ENCODE measurements at regions not wholly inside any gene's neighbourhood (a gene's known extent, or its start where the extent isn't known, plus 50 kb on each side); places are given as distances from the start of the nearest gene placed in this dataset.

DNA sequence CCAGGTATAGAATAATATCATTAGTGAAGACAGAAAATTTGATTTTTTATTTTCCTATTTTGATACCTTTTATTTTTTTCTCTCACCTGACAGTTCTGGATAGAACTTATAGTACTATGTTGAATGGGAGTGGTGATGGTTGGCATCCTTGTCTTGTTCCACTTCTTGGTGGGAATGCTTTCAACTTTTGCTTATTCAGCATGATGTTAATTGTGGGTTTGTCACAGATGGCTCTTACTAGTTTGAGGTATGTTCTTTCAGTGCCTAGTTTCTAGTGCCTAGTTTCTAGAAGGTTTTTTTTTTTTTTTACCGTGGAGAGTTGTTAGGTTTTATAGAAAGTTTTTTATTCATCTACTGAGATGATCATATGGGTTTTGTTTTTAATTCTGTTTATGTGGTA lies 516.3 kb upstream of the NOVA1 start:
- no peak for DNase-seq

DNA sequence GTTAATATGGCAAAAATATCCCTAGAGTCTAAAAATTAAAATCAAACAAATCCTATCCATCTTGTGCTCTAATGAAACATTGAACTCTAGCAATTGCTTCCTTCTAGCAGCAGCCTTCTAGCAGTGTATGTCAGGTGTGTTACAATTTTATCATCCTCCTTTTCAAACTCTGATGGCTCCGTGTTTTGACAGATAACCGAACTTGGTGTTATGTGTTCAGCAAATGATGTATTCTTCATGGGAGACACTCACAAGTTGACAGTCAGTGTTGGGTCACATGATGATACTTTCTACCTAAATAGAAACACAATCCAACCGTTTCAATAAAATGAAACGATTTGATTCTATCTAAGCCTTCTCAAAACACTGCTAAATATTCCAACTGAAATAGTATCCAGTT lies 525.3 kb upstream of the NOVA1 start:
- DNase-seq = no peak

DNA sequence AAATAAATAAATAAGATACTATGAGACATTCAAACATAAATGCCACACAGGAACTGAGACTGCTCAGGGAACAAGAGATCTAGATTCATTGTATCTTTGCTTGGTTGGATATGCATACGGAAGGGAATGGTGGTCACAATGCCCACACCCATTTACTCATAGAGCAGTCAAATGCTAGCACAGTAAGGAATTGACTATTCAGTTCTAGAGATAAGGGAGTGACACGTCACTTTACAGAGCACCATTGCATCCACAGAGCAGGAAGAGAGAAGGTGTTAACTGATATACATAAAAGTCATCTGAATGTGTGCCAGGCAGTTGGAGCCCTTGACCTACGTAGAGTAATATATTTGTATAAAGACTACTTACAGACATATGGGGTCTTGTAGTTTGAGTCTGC lies 530.0 kb upstream of the NOVA1 start:
- no peak for DNase-seq

DNA sequence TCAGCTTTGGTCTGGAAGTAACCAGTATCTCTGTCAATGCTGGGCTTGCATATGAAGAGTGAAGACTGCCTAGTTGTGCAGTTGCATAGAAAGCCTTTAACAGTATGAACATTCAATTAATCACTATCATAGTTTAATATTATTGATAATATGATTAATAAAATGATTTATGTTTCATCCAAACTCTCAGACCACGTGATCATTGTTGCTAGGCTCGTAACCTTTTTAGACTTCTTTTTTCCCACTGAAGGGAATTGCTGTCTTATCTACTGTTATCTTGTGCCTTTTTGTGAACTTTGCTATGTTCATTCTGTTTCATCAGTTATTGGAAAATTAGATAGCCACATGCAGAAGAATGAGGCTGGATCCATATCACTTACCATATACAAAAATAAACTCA lies 536.4 kb upstream of the NOVA1 start:
- DNase-seq = no peak

- DNase-seq = no peak
These were observed 547.3 kb upstream of the NOVA1 start for GRCh38 chr14:27145170-27145569.

GRCh38 chr14:27148143-27148542 lies 550.3 kb upstream of the NOVA1 start:
- DNase-seq = no peak

DNA sequence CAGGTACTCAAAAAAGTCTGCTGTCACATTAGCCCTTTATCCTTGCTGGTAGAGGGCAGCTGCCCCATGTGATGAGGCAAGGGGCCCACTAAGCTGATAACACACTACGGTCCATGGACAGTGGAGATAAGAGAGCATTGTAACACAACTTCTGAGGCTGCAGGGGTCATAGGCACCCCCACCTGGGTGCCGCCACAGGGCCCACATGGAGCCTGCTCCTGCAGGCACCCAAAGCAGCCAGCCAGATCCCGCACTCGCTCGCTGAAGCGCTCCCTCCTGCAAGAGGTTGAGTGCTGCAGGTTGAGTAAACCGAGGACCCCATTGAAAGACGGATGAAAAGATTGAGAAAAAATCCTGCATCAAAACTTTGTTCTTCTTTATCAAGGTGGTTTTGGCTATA lies 566.3 kb upstream of the NOVA1 start:
- DNase-seq = no peak

DNA sequence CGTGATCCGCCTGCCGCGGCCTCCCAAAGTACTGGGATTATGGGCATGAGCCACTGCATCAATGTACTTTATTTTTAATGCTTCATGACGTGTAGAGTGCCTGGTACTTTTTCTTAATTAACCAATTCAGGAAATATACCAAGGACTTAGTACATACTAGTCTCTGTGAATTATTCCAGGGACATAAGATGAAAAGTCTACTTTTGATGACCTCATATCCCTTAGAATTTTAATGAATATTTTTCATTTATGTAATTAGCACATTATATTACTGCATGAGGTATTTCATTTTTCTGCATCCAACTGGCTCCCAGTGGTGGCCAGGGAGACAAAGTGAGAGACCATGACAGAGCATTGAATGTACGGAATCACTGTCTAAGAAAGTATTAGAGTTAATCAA lies 577.7 kb upstream of the NOVA1 start:
- DNase-seq = no peak

GRCh38 chr14:27181333-27181732 lies 583.5 kb upstream of the NOVA1 start:
- DNase-seq = no peak

DNA sequence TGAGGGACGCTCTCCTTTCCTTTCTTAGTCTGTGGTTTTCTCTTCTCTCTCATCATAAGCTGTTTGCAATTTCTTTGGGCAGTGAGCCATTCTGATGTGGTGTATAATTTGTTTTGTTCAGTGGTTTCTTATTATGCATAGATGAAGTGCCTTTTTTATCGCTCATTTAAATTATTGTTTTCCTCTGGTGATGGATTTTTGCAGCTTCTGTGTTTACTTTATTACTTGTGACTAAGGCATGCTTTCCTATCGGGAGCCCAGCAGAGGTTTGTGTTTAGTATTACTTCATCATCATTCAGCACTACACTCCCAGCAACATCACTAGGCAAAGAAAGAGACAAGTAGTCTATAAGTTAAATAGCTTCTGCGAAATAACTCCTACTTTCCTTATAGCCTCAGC lies 586.6 kb upstream of the NOVA1 start:
- no peak for DNase-seq

DNA sequence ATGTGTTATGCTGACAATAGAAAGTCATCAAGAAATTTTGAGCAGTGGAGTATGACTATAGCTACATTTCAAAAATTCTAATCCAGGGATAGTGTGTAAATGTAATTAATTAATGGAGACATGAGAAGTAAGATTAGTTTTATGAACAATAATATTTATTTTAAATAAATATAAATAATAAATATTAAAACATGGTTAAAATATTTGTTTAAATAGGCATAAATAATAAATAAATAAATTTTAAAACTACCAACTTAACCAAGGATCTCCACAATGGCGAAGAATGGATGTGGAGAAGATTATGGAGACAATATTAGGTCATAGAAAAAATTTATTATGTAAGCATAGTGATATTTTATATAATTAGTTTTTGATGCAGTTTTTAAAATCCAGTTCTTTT lies 588.2 kb upstream of the NOVA1 start:
- no peak for DNase-seq

GRCh38 chr14:27187136-27187535 lies 589.3 kb upstream of the NOVA1 start:
- no peak for DNase-seq

DNA sequence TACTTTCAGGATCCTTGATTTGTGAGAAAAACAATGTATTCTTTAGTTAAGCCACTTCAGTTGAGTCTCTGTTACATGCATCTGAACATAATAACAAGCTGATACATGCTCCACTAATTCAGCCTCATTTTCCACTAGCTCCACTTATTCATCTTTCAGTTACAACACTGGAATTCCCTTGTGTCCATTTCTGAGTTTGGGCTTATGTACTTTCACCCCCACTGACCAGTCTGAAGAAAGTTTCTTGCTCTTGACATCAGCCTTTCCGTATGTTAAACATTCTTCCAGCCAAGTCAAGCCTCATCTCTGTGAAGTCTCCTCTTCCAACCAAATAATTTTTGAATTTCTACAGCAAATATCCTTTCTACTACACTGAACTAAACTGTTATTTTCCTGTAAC lies 592.5 kb upstream of the NOVA1 start:
- DNase-seq = no peak

GRCh38 chr14:27199272-27199671 lies 601.4 kb upstream of the NOVA1 start:
- DNase-seq = no peak

- no peak for DNase-seq
These were observed 607.2 kb upstream of the NOVA1 start for GRCh38 chr14:27205036-27205435.

DNA sequence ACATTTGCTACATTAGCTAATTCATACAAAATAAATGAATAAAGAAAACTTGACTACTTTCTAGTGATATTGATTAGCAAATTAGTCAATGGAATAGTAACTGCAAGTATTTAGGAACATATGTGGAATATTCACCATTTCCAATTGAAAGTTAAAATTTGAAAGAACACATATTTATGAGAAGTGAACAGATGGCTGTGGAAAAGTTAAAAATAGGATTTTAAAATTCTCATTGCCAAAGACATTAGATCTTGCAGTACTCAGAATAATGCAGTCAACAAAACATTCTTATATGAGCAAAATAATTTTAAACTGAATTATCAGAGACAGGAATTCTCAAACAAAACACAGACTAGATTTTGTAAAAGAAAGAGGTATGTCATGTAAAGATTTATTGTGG lies 613.9 kb upstream of the NOVA1 start:
- DNase-seq = no peak

- no peak for DNase-seq
These were observed 624.8 kb upstream of the NOVA1 start for GRCh38 chr14:27222671-27223070.

DNA sequence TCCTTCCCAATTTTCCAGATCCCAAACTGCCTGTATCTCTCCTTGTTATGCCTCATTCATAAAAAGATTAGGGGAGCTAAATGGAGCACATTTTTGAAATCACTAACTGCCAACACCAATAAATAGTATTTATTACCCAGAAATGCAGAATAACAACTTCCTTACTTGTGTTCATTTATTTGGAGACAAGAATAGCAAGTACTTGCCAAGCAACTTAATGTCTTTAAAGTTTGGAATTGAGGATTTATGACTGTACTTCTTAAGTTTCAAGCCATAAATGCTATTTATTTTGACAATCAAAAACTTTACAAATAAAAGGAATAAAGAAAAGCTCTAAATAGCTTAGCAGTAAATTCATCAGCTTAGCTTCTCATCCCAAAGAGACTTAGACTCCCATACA lies 626.1 kb upstream of the NOVA1 start:
- DNase-seq = no peak

DNA sequence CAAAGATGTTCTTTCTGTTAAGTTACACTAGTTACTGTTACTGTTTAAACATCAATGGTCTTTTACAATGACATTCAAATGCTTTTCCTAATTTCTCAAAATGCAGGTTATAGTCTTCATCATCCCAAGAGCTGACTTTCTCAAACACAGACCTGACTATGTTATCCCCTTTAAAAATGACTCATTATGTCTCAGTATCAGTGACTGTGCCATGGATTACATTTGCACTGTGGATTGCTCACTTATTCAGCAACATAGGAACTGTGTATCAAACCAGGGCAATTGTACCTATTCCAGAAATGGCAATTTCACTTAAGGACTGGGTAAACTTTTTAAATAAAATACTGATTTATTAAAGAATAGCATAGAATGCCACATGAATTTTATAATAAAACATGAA lies 630.2 kb upstream of the NOVA1 start:
- DNase-seq = no peak

GRCh38 chr14:27234331-27234730 lies 636.5 kb upstream of the NOVA1 start:
- no peak for DNase-seq

DNA sequence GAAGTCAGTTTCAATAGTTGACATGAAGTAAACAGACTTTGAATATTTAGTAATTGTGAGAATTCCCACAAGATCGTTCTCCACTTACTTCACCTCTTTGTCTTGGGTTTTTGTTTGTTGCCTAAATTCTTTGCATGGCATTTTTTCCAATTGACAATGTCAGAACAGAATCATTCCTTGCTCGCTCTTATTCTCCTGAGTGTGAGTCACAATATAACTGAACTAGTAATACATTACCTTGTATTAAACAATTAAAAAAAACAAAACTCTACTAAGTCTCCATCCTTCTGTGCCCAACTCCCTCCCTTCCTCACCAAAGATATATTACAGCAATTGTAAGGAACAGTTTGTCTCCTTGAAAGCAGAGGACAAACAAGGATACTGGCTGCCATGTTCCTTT lies 638.8 kb upstream of the NOVA1 start:
- no peak for DNase-seq

DNA sequence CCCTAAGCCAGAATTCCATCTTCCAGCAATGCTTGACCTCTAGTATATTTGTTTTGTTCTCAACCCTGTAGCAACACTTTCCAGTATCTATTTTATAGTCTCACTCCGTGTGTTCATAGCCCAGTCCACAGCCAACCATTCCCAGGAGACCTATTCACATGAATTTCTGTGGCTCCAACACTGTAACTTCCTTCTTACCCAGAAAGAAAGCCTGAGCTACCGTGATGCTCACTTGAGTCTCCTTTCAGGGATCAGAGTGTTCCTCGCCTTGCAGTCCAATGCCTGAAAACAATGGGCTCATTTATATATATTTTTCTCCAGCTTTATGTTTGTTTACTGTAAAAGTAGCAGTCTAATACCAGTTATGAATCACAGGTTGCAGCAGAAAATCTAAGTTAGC lies 645.0 kb upstream of the NOVA1 start:
- DNase-seq = no peak

GRCh38 chr14:27243365-27243764 lies 645.5 kb upstream of the NOVA1 start:
- no peak for DNase-seq

DNA sequence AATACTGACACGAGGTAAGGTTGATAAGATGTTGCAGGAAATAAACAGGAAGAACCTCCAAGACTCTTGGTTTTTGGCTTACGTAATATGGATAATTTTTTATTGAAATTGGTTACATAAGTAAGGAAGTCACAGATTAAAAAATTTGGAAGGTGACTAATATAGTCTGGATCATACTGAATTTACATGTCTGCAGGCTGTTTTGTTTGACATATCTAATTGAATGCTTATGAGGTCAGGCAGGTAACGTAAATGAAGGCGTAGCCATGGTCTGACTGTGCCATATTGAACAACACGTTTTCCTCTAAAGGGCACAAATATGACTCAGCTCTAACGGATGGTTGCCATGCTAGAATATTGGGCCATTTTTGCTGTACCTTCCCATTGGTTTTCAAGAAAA lies 648.1 kb upstream of the NOVA1 start:
- no peak for DNase-seq

DNA sequence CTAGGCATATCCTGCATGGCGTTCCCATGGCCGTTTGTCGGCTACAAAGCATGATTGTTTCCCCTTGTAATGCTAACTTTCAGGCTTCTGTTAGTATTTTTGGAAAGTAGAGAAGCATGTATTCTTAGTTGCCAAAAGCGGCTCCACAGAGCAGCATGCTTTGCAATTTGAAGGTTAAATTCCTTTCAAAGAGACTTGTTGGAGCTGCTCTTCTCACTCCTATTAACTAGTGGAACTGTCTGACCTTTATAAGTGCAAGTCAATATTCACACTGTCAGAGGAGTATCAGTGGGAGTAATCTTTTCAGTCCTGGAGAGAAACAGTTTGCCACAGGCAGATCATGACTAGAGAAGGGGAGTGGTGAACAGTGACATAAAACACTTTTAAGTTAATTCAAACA lies 656.1 kb upstream of the NOVA1 start:
- no peak for DNase-seq

- DNase-seq = no peak
These were observed 659.0 kb upstream of the NOVA1 start for GRCh38 chr14:27256805-27257204.
